D721Med (cell line): ENCODE measurements at regions not wholly inside any gene's neighbourhood (a gene's known extent, or its start where the extent isn't known, plus 50 kb on each side); places are given as distances from the start of the nearest gene placed in this dataset.
A peak's percentile ranks its signal among the peaks of the same experiment; 100 is the strongest.

Experiments used
- DNase-seq: peaks from one replicate; pipeline ENCODE4 v3.0.0; 2011; ENCODE audit warnings: low spot score; ENCODE audit not compliant: insufficient read length
- FAIRE-seq: peaks from 2 replicates; lab custom pipeline; 2011; peaks lifted over from hg19 to GRCh38; lab: Jason Lieb, UNC
- TF ChIP-seq, protein P1 (sequence below): IDR thresholded peaks from 2 replicates; pipeline ENCODE4 v1.5.1; 2012; ENCODE audit warnings: mild to moderate bottlenecking, control low read depth; ENCODE audit not compliant: insufficient read depth; ENCODE audit errors: missing control alignments

DNA sequence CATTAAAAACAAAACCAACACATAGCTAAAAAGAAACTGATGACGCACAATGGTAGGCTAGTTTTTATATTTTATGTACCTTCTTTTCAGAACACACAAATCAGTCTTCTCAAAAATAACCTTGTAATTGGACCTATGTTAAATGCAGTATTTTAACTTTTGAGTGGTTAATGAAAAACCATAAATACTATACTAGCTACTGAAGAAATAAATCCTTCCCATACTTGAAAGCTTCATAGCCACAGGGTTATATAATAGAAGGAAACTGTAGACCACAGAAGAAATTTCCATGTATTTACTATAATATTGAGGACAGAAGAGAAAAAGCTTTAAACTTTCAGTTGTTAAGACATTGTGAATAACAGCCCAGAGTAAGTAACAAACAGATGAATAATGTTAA is 1094.3 kb upstream of the SLC10A2 start:
- peak; percentile 25 for FAIRE-seq

DNA sequence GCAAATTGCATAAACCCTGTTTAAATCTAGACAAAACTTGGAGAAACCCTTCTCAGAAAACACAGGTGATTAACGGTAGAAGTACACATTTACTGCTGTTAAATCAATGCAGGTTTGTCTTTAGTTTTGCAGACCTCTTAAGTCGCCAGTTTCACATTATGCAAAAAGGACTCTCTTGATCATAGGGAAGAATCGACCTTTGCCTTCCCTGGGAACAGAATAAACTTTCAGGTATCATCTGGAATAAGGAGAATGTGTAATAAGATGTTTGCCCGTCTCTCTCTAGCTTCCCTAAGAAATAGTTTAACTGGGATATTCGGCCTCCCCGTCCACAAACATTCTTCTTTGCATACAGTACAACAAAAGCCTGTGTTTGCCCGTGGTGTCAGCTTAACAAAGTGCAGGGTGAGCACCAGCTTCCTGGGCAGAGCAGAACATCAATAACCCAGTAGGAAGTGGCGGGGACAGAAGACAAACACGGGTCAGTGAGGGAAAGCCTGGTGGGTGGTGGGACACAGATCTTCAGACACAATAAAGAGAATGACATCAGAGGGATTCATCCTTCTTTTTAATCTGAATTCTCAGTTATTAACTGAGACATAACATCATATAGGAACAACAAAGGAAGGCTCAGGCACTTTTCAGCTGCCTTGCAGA is 1077.7 kb upstream of the SLC10A2 start:
- FAIRE-seq, result no peak
- TF ChIP-seq, protein P1, sequence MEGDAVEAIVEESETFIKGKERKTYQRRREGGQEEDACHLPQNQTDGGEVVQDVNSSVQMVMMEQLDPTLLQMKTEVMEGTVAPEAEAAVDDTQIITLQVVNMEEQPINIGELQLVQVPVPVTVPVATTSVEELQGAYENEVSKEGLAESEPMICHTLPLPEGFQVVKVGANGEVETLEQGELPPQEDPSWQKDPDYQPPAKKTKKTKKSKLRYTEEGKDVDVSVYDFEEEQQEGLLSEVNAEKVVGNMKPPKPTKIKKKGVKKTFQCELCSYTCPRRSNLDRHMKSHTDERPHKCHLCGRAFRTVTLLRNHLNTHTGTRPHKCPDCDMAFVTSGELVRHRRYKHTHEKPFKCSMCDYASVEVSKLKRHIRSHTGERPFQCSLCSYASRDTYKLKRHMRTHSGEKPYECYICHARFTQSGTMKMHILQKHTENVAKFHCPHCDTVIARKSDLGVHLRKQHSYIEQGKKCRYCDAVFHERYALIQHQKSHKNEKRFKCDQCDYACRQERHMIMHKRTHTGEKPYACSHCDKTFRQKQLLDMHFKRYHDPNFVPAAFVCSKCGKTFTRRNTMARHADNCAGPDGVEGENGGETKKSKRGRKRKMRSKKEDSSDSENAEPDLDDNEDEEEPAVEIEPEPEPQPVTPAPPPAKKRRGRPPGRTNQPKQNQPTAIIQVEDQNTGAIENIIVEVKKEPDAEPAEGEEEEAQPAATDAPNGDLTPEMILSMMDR, result no peak
- DNase-seq, result no peak

More for the DNA sequence above, 1094.3 kb upstream of the SLC10A2 start:
- TF ChIP-seq, protein P1, result no peak
- DNase-seq, result no peak

DNA sequence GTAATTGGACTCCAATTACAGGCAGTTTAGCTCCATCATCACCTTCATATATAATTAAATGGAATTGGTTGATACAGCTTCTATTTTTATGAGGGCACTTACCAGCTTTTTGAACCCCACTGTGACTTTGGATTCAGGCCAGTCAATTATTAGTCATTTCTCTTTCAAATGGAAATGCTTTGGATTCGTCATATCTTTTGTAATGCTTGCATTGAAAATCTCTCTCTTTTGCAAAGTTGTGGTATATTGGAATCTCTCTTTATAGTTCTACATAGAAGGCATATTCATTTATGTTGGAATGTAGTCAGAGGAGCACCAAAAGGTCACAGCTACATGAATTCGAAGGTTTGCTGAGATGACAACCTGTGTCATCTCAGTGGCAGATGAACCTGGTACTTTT is 1074.3 kb upstream of the SLC10A2 start:
- TF ChIP-seq, protein P1, result no peak
- DNase-seq (no peak), FAIRE-seq (no peak)

DNA sequence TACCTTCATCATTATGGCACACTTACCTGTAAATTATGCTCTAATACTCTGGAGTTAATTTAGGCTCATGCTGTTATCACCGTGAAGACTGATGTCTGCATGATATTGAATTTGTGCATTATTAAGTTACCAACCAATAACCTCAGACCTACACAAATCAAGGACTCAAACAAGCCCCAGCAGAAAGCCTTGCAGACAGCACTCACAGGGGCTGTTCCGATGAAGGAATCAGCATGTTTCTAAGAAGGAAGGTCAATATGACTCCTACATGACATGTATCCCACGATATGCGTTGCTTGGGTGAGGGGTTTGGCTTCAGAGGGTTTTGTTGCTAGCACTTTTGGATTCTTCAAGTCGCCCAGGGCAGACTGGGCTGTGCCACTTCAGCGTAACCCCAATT is 1071.2 kb upstream of the SLC10A2 start:
- FAIRE-seq, result no peak
- TF ChIP-seq, protein P1, result no peak

DNA sequence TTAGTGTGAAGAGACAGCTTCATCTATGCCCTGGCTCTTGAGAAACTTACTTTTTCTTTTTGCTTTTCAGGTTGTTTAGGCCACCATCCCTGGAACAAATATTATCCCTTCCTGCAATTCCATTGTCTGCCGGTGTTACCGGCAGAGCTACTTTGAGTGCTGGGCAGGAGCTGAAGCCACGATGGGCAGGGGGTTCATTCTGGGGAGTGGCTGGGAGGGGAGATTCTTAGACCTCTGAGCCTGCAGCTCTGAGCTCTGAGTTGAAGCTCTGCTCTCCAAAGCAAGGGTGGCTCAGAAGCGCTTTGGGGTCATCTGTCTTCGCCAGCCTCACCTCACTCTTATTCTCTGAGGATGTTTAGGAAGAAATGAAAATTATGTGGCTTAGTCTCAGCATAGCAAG is 1066.6 kb upstream of the SLC10A2 start:
- FAIRE-seq (no peak), DNase-seq (no peak)
- TF ChIP-seq, protein P1, result no peak

More for the DNA sequence above, 1071.2 kb upstream of the SLC10A2 start:
- DNase-seq, result no peak

DNA sequence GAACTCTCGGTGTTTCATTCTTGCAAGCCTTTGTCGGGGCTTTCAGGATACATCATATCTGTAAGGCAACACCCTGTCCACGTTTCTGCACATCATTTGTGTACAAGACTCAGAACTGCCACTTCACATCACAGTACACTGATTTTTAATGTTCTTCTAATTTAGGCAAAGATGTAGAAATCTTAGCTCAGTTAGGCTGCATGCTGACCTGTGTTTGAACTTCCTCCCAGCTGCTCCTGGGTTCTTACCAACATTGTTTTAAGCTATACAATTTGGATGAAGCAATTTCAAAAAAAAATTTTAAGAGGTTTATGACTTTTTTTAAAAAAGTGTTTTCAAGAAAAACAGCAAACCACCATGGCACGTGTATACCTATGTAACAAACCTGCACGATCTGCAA is 1047.9 kb upstream of the SLC10A2 start:
- FAIRE-seq (no peak), DNase-seq (no peak)
- TF ChIP-seq, protein P1, result no peak

DNA sequence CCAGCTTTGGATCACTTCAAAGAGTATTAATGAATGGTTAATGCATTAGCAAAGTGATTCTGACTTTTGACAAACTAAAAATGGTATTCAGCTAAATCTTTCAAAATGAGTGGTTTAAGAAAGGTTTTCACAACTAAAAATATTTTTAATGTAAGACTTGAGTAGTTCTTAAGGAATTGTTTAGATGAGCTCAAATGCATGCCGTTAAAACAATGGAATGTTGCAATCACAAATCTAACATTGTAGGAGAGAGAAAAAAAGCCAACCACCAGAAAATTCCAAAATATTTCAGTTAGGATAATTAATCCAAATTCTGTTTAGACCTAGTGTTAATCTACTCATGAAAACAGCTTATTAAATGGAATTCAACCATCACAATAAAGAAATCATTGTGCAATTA is 1044.8 kb upstream of the SLC10A2 start:
- TF ChIP-seq, protein P1, result no peak
- no peak for FAIRE-seq
- no peak for DNase-seq
